OCI-LY3 (cell line): ENCODE measurements at regions not wholly inside any gene's neighbourhood (a gene's known extent, or its start where the extent isn't known, plus 50 kb on each side); places are given as distances from the start of the nearest gene placed in this dataset.

Experiments
- CTCF ChIP-seq: fragments of 200-600, 300-600 bp; sonication (generic); IDR thresholded peaks from 2 replicates; pipeline ENCODE4 v1.5.1; 2014; ENCODE audit warnings: antibody characterized with exemption, low read length, low read depth
- EZH2phosphoT487 ChIP-seq: fragments of 200-600 bp; shearing (Covaris generic); IDR thresholded peaks from 2 replicates; pipeline ENCODE4 v1.6.1; 2018; ENCODE audit warnings: antibody characterized with exemption, mixed run types, low read depth

- TF ChIP-seq CTCF (no peak), EZH2phosphoT487 (no peak)
Observed at GRCh38 chr16:60214311-60214710, 1480.2 kb upstream of the GOT2 start.
